ENCODE measurements at regions not wholly inside any gene's neighbourhood (a gene's known extent, or its start where the extent isn't known, plus 50 kb on each side); places are given as distances from the start of the nearest gene placed in this dataset.

DNA sequence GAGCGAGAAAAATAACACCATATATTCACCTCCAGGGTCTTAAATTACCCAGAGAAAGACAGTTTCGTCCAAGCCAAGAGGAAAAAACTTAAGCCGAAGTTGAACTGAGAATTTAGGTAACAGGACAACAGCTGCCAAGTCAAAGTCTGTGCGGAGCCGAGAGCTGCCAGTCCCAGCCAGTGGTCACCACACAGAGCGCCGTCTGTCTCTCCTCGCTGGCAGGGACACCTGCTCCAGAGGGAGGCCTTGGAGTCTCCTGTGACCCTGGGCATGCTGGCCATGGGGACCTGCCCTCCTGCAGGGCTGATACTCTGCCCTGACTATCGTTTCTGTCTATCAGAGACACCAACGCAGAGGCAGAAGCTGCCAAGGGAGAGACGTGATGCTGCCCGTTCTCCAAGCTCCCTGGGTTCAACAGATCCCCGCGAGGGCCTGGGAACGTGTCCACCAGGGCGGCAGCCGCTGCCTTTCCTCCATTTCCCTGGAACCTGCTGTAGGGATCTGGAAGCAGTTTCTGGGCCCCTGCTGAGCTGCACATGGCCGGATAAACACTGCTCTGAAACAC is 341.3 kb downstream of the SMOC2 start:
- TF ChIP-seq, protein P1, sequence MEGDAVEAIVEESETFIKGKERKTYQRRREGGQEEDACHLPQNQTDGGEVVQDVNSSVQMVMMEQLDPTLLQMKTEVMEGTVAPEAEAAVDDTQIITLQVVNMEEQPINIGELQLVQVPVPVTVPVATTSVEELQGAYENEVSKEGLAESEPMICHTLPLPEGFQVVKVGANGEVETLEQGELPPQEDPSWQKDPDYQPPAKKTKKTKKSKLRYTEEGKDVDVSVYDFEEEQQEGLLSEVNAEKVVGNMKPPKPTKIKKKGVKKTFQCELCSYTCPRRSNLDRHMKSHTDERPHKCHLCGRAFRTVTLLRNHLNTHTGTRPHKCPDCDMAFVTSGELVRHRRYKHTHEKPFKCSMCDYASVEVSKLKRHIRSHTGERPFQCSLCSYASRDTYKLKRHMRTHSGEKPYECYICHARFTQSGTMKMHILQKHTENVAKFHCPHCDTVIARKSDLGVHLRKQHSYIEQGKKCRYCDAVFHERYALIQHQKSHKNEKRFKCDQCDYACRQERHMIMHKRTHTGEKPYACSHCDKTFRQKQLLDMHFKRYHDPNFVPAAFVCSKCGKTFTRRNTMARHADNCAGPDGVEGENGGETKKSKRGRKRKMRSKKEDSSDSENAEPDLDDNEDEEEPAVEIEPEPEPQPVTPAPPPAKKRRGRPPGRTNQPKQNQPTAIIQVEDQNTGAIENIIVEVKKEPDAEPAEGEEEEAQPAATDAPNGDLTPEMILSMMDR (IDR thresholded peaks at IDR 0.05), result no peak
- no peaks in the 10 kb centered on the region for H3K4me1 Mint-ChIP-seq (ENCODE audit: low read depth)
- no peak for ATAC-seq (ENCODE audit: poor library complexity)
- H3K27me3 Mint-ChIP-seq, result no peaks in the 10 kb centered on the region
- Histone ChIP-seq H3K27me3 (ENCODE audit: control insufficient read depth in 1 of 2, insufficient read depth in 2 of 2, low read length in 2 of 2) (no peaks in the 10 kb centered on the region), H3K4me3 (ENCODE audit: low read length) (no peak overlapping the region), H3K27ac (ENCODE audit: low read depth in 1 of 2, low read length in 2 of 2) (no peak overlapping the region), H3K4me1 (ENCODE audit: insufficient read depth, low read length) (no peaks in the 10 kb centered on the region), H3K36me3 (ENCODE audit: insufficient read depth, low read length) (no peaks in the 10 kb centered on the region), H3K9me3 (ENCODE audit: control insufficient read depth in 1 of 2, insufficient read depth in 1 of 2, low read length in 2 of 2) (peaks cover 0 to 17% of the 10 kb centered on the region in 2 experiments)
- H3K36me3 Mint-ChIP-seq (ENCODE audit: low read depth), result no peaks in the 10 kb centered on the region
- intact Hi-C loops (cut with DNase I, micrococcal nuclease), result no loop called here
- ChIA-PET POLR2A (no interaction called here), CTCF (no interaction called here)
- no peaks in the 10 kb centered on the region for H3K9me3 Mint-ChIP-seq
- no peak overlapping the region for H3K4me3 Mint-ChIP-seq
- no peak for DNase-seq
- H3K27ac Mint-ChIP-seq, result no peak overlapping the region

DNA sequence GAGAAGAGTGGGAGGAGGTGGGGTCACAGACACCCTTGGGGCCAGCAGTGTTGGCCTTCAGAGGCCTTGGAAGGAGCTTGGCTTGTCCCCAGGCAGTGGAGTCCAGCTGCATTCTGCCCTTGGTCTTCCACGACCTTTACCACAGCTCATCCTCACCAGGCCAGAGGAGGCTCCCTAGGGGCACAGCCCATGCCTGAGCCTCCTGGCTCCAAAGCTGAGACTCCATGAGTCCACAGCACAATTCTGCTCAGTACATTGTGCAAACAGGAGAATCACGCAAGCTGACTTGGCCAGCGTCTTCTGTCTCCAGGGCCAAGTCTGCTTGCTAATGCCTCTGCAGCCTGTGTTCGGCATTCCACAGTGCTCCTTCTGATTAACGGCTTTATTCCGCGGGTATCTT is 337.2 kb downstream of the SMOC2 start:
- Histone ChIP-seq H3K4me1 (ENCODE audit: insufficient read depth, low read length) (no peaks in the 10 kb centered on the region), H3K27ac (ENCODE audit: low read depth in 1 of 2, low read length in 2 of 2) (no peak overlapping the region), H3K36me3 (ENCODE audit: insufficient read depth, low read length) (no peaks in the 10 kb centered on the region), H3K27me3 (ENCODE audit: control insufficient read depth in 1 of 2, insufficient read depth in 2 of 2, low read length in 2 of 2) (no peaks in the 10 kb centered on the region), H3K9me3 (ENCODE audit: control insufficient read depth in 1 of 2, insufficient read depth in 1 of 2, low read length in 2 of 2) (peaks cover 8 to 16% of the 10 kb centered on the region in 2 experiments), H3K4me3 (ENCODE audit: low read length) (no peak overlapping the region)
- TF ChIP-seq, protein P1 (IDR thresholded peaks at IDR 0.05), result no peak
- no peaks in the 10 kb centered on the region for H3K4me1 Mint-ChIP-seq (ENCODE audit: low read depth)
- no peaks in the 10 kb centered on the region for H3K36me3 Mint-ChIP-seq (ENCODE audit: low read depth)
- ATAC-seq (ENCODE audit: poor library complexity) (no peak), DNase-seq (no peak)
- H3K9me3 Mint-ChIP-seq, result peaks cover 17% of the 10 kb centered on the region
- no peak overlapping the region for H3K4me3 Mint-ChIP-seq
- POLR2A ChIA-PET, result no interaction called here
- intact Hi-C loops (cut with DNase I, micrococcal nuclease), result no loop called here
- peaks cover 3% of the 10 kb centered on the region for H3K27me3 Mint-ChIP-seq
- CTCF ChIA-PET, result no interaction called here
- H3K27ac Mint-ChIP-seq, result no peak overlapping the region

DNA sequence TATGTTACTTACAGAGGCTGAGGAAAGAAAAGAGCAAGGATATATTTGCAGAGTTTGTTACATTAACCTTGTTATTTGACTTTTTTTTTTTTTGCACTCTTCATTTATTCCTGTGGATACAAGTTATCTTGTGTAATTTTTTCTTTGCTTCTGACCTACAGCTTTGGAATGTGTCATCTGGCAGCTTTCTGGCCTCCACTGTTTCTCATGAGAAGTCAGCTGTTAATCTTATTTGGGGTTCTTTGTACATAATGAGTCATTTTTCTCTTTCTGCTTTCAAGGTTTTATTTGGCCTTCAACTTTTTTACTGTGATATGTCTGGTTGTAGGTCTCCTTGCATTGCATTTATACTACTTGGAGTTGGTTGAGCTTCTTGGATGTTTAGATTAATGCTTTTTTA is 333.4 kb downstream of the SMOC2 start:
- CTCF ChIA-PET, result no interaction called here
- POLR2A ChIA-PET, result no interaction called here

More for the DNA sequence above, 333.4 kb downstream of the SMOC2 start:
- Mint-ChIP-seq H3K27ac (no peak overlapping the region), H3K36me3 (ENCODE audit: low read depth) (no peaks in the 10 kb centered on the region), H3K9me3 (peaks cover 30% of the 10 kb centered on the region), H3K4me1 (ENCODE audit: low read depth) (no peaks in the 10 kb centered on the region), H3K4me3 (no peak overlapping the region), H3K27me3 (peaks cover 10% of the 10 kb centered on the region)
- Histone ChIP-seq H3K4me1 (ENCODE audit: insufficient read depth, low read length) (no peaks in the 10 kb centered on the region), H3K9me3 (ENCODE audit: control insufficient read depth in 1 of 2, insufficient read depth in 1 of 2, low read length in 2 of 2) (peaks cover 11 to 12% of the 10 kb centered on the region in 2 experiments), H3K36me3 (ENCODE audit: insufficient read depth, low read length) (no peaks in the 10 kb centered on the region), H3K27ac (ENCODE audit: low read depth in 1 of 2, low read length in 2 of 2) (no peak overlapping the region), H3K4me3 (ENCODE audit: low read length) (no peak overlapping the region), H3K27me3 (ENCODE audit: control insufficient read depth in 1 of 2, insufficient read depth in 2 of 2, low read length in 2 of 2) (no peaks in the 10 kb centered on the region)
- ATAC-seq (ENCODE audit: poor library complexity) (no peak), DNase-seq (no peak)
- TF ChIP-seq, protein P1 (IDR thresholded peaks at IDR 0.05), result no peak
- intact Hi-C loops (cut with DNase I, micrococcal nuclease), result no loop called here
